HG03045 (cell line): ENCODE measurements at regions not wholly inside any gene's neighbourhood (a gene's known extent, or its start where the extent isn't known, plus 50 kb on each side); places are given as distances from the start of the nearest gene placed in this dataset.

ENCODE experiments used
- ATAC-seq: cut with Tn5 transposase; IDR thresholded peaks from one replicate; pipeline ENCODE4 v1.9.1; 2021; ENCODE audit warnings: mild to moderate bottlenecking, moderate library complexity; ENCODE audit not compliant: unreplicated experiment

DNA sequence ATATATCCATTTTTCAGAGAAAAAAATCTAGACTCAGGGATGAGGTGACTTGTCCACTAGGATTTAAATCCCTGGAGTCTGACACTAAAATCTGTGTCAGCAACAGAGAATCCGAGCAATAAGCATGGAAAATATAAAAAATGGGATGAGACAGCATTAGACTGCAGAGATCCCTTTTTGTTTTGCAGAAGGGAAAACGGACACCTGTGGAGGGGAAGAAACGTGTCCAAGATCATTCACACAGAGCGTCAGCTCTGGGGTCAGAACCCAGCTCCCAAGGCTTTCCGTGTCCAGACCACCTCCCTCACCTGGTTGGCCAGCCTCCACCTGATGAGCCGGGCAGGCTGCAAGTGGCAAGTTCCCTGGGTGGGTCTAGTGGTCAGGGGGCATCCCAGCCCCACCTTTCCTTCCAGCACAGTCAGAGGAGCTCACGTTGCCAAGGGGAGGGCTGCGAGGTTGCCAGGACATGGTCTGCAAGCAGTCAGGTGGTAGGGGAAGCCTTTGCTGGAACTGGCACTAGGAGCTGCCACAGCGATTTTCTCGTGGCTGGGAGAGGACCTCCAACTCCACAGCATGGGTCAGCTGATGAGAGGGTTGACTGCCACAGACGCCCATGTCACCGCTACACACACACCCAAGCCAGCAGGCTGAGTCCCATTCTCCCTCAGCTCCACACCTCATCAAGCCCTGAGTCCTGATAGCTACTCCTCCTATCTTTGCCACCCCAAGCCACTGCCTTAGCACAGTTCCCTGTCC lies 65.9 kb upstream of the CPLX2 start:
- no peak for ATAC-seq

DNA sequence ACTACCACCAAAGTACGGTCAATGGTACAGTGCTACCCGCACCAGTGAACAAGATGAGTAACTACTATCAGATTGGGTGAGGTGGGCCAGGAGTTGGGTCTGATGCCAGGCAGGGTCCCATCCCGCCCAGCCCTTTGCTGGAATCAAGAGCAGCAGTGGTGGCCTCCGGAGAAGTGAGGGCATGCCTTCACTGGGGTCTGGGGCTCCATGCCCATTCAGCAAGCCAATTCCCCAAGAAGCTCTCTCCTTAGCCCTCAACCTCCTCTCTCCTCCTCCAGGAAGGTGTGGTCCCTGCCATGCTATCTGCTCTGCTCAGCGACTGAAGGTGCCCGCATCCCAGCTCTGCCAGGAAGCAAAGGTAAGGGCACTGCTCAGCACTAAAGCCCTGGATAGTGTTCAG lies 62.7 kb upstream of the CPLX2 start:
- no peak for ATAC-seq

DNA sequence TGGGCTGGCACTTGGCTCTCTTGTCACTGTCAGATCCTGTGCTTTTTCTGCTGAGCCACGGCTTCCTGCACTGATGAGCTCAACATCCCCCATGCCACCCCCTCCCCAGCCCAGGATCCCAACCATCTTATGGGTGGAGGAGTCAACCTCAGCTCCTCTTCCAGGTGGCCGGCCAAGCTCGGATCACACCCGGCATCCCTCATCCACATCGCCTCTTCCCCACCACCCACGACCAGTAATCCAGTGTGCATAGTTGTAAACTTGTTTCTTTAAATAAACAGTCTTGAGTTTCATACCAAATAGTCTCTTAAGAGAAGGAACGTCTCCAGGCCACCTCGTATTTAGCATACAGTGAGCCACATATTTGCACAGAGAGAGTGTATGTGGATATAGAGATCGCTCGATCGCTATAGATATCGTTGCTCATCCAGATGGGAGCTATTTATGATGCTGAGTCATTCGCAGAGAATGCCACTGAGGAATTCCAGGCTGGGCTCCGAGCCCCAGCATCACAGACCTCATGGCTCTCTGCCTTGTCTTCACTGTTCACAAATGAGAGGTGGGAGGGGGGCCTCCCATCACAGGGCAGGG lies 61.8 kb upstream of the CPLX2 start:
- ATAC-seq, result no peak

DNA sequence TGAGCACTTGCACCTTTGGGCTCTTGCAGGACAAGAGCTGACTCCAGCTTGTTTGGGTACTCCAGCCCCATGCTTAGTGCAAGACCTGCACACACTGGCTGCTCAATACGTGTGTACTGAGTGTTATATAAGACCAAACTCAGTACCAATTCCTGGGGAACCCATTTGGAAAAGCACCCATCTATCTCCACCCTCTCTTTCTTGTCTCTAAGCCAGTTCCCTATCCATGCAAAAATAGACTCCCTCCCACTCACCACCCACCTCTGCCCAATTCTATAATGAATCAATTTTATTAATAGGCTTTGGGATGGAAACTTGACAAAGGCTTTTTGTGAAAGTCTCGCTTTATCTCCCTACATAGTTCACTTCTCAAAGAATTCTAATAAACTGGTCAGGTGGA lies 60.9 kb upstream of the CPLX2 start:
- no peak for ATAC-seq

DNA sequence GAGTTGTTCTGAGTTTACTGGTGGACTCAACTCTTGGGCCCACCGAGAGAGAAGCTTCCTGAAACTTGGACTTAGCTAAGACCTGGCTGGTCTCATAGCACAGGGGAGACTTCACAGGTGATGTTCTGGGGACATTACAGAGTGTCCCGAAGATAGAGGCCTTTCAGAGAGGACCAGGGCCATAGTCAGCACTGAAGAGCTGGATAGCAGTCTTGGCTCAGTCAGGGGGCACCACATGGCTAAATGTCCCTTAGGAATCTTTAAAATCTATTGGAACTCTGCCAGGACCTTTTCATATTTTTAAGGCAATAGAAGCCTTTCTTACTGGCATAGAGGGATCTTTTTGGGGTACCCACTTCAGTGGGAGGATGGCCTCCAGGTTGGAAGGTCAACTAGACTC lies 59.8 kb upstream of the CPLX2 start:
- ATAC-seq, result no peak

DNA sequence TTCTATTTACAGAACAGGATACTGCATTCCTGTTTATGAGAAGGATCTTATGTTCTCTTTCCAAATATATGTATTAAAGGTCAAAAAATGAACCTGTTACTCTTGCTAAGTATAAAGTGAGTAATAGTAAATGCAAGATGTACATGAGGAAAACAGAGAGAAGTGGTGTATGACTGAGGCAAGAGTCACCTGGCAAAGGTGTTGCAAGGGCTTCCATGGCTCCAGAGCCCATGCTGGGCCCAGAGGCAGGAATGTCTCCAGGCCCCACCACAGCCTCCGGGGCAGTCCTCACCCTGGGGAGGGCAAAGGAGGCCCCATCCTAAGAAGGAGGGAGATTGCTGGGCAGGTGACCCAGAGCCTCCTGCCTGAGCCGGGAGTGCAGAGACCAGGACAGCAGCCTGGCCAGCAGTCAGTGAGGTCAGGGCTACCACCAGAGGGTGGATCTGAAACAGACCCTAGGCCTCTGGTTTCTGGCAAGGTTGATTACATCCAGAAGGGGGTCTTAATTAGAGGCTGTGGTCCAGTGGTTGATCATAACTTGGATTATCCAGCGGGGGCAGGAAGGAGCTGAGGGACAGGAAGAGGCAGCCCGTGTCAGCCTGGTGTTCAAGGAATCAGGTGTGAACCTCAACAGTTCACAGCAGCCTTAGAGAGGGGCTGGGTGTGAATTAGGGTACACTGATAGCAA lies 57.3 kb upstream of the CPLX2 start:
- no peak for ATAC-seq

DNA sequence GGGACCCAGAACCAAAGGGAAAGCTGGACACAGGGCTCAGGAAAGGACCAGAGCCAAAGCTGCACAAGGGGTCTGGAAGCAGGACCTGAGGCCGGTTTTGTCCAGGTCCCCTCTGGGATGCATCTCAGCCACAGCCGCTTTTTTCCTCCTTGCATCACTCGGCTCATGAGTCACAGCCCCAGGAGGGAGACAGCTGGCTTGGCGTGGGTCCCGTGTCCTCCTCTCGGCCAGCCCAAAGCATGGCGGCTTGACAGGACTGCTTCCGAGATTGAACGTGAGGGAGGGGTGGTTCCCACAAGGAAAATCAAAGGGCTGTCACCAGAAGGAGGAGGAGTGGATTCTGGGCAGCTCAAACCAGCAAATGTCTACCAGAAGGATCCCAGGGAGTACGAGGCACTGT lies 56.7 kb upstream of the CPLX2 start:
- no peak for ATAC-seq

DNA sequence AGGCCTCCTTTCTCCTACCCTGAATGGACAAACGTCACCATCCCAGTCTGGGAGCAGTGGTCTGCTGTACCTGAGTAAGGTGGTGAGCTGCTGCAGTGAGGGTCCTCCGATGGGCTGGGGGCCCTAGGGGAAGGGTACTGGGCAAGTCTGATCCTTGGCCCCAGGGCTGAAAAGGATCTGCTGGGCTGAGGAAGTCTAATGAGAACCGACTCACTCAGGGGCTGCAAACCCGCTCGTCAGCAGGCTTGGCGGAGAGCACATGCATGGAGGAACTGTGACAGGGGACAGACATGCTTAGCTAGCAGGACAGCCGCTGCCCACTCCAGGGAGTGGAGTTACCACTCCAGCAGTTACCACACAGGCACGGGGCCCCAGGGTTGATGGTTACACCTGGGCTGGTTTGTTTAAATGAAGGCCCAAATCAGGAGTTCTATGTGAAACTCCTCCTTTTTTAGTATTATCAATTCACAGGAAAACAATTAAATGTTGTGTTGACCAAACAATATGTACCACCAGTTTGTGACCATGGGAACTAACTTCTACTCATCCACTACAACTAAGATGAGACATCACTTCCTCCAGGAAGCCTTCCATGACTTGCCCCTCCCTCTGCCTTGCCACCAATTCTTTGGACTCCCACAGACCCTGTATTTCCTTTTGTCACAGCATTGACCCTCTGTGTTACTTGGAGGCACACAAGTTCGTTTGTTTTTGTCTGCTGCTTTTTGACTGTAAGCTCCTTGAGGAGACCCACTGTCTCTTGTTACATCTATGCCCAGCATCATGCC lies 56.1 kb upstream of the CPLX2 start:
- no peak for ATAC-seq

DNA sequence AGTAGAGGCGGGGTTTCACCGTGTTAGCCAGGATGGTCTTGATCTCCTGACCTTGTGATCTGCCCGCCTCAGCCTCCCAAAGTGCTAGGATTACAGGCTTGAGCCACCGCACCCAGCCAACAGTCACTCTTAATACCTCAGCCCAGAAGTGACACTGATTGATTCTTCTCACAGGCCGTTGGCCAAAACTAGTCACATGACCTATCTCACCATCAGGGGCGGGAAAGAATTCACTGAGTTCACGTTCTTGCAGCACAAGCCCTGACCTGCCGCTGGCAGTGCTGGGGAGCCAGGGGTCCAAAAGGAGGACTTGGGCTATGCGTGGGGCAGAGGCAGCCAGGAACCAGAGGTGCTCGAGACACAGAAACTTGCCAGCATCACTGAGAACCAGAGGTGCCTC lies 55.0 kb upstream of the CPLX2 start:
- no peak for ATAC-seq

DNA sequence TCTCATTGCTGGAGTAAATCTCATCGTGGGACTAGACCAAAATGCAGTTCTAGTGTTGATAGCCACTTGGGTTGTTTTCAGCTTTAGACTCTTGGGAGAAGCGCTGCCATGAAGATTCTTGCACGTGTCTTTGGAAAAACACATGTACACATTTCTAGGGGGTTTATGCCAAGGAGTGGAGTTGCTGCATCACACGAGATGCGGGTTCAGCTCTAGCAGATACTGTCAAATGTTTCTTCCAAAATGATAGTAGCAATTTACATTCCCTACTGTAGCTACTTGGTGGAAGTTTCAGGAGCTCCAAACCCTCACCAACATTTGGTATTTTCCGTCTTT lies 52.3 kb upstream of the CPLX2 start:
- ATAC-seq, result no peak

DNA sequence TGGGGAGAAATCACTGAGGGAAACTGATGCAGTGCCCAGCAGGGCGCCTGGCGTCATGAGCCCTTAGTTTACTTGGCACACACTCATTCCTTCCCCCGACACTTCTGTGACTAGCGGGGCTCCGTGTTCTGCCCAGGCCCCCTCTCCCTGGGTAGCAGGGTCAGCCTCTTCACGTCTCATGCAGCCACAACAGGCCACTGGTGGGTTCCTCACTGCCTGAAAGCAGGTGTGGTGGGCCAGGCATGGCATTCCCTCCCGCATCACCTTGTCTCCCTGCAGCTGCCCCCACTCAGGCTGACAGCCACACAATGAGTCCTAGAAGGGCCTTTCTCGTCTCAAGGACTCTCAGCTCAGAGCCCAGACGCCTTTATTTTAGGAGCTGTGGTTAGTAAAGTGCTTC lies 51.1 kb upstream of the CPLX2 start:
- no peak for ATAC-seq
